Activated naive CD8-positive, alpha-beta T cell (primary cell): ENCODE measurements at regions not wholly inside any gene's neighbourhood (a gene's known extent, or its start where the extent isn't known, plus 50 kb on each side); places are given as distances from the start of the nearest gene placed in this dataset.

Source experiments
- H3K27ac Mint-ChIP-seq: one replicate; pipeline ENCODE4 v1.8.0; 2021; ENCODE audit warnings: mixed read lengths
- H3K27me3 Mint-ChIP-seq: one replicate; pipeline ENCODE4 v1.8.0; 2021; ENCODE audit warnings: mixed read lengths
- H3K36me3 Mint-ChIP-seq: one replicate; pipeline ENCODE4 v1.8.0; 2021; ENCODE audit warnings: mixed read lengths
- H3K4me1 Mint-ChIP-seq: one replicate; pipeline ENCODE4 v1.8.0; 2021; ENCODE audit warnings: low read depth, mixed read lengths
- H3K4me3 Mint-ChIP-seq: one replicate; pipeline ENCODE4 v1.8.0; 2021; ENCODE audit warnings: mild to moderate bottlenecking, mixed read lengths
- H3K9me3 Mint-ChIP-seq: one replicate; pipeline ENCODE4 v1.8.0; 2021; ENCODE audit warnings: low read depth, mixed read lengths

- H3K9me3 Mint-ChIP-seq: no peaks in the 10 kb centered on the region
- H3K27ac Mint-ChIP-seq: no peak overlapping the region
- H3K36me3 Mint-ChIP-seq: no peaks in the 10 kb centered on the region
- no peak overlapping the region for H3K4me3 Mint-ChIP-seq
- H3K4me1 Mint-ChIP-seq: no peaks in the 10 kb centered on the region
- H3K27me3 Mint-ChIP-seq: peaks cover 3% of the 10 kb centered on the region
Measured at GRCh38 chr10:123559823-123560092, 106.4 kb upstream of the GPR26 start.

- Mint-ChIP-seq H3K27me3 (peaks cover 3% of the 10 kb centered on the region), H3K4me3 (no peak overlapping the region), H3K27ac (no peak overlapping the region), H3K9me3 (no peaks in the 10 kb centered on the region), H3K4me1 (no peaks in the 10 kb centered on the region), H3K36me3 (no peaks in the 10 kb centered on the region)
Measured at GRCh38 chr10:123560301-123561140, 105.6 kb upstream of the GPR26 start.

- H3K36me3 Mint-ChIP-seq: no peaks in the 10 kb centered on the region
Measured at GRCh38 chr10:123561141-123561440, 105.1 kb upstream of the GPR26 start.

GRCh38 chr10:123562387-123562786 lies 103.8 kb upstream of the GPR26 start:
- H3K27me3 Mint-ChIP-seq: peaks cover 4% of the 10 kb centered on the region
- H3K36me3 Mint-ChIP-seq: no peaks in the 10 kb centered on the region
- no peaks in the 10 kb centered on the region for H3K4me1 Mint-ChIP-seq
- H3K27ac Mint-ChIP-seq: no peak overlapping the region
- no peak overlapping the region for H3K4me3 Mint-ChIP-seq
- H3K9me3 Mint-ChIP-seq: no peaks in the 10 kb centered on the region

More at GRCh38 chr10:123561141-123561440, 105.1 kb upstream of the GPR26 start:
- Mint-ChIP-seq H3K9me3 (no peaks in the 10 kb centered on the region), H3K4me1 (no peaks in the 10 kb centered on the region), H3K4me3 (no peak overlapping the region), H3K27ac (no peak overlapping the region), H3K27me3 (peaks cover 3% of the 10 kb centered on the region)

- H3K36me3 Mint-ChIP-seq: no peaks in the 10 kb centered on the region
- no peaks in the 10 kb centered on the region for H3K9me3 Mint-ChIP-seq
- H3K27ac Mint-ChIP-seq: no peak overlapping the region
- H3K4me3 Mint-ChIP-seq: no peak overlapping the region
- peaks cover 5% of the 10 kb centered on the region for H3K27me3 Mint-ChIP-seq
- H3K4me1 Mint-ChIP-seq: no peaks in the 10 kb centered on the region
Measured at GRCh38 chr10:123562811-123563580, 103.2 kb upstream of the GPR26 start.

- no peaks in the 10 kb centered on the region for H3K36me3 Mint-ChIP-seq
- no peak overlapping the region for H3K4me3 Mint-ChIP-seq
- H3K27me3 Mint-ChIP-seq: peaks cover 10% of the 10 kb centered on the region
- H3K4me1 Mint-ChIP-seq: no peaks in the 10 kb centered on the region
- no peak overlapping the region for H3K27ac Mint-ChIP-seq
- no peaks in the 10 kb centered on the region for H3K9me3 Mint-ChIP-seq
Measured at GRCh38 chr10:123563581-123563855, 102.6 kb upstream of the GPR26 start.

- H3K36me3 Mint-ChIP-seq: no peaks in the 10 kb centered on the region
- H3K27me3 Mint-ChIP-seq: peaks cover 10% of the 10 kb centered on the region
- H3K4me3 Mint-ChIP-seq: no peak overlapping the region
- no peak overlapping the region for H3K27ac Mint-ChIP-seq
- no peaks in the 10 kb centered on the region for H3K4me1 Mint-ChIP-seq
- H3K9me3 Mint-ChIP-seq: no peaks in the 10 kb centered on the region
Measured at GRCh38 chr10:123563994-123564393, 102.2 kb upstream of the GPR26 start.

- Mint-ChIP-seq H3K27me3 (peaks cover 10% of the 10 kb centered on the region), H3K4me1 (no peaks in the 10 kb centered on the region), H3K4me3 (no peak overlapping the region)
Measured at GRCh38 chr10:123564631-123565030, 101.5 kb upstream of the GPR26 start.

GRCh38 chr10:123565691-123566660 lies 100.2 kb upstream of the GPR26 start:
- Mint-ChIP-seq H3K9me3 (no peaks in the 10 kb centered on the region), H3K27me3 (peaks cover 10% of the 10 kb centered on the region), H3K36me3 (no peaks in the 10 kb centered on the region), H3K4me3 (no peak overlapping the region), H3K4me1 (no peaks in the 10 kb centered on the region), H3K27ac (no peak overlapping the region)

More at GRCh38 chr10:123564631-123565030, 101.5 kb upstream of the GPR26 start:
- H3K36me3 Mint-ChIP-seq: no peaks in the 10 kb centered on the region
- no peaks in the 10 kb centered on the region for H3K9me3 Mint-ChIP-seq
- no peak overlapping the region for H3K27ac Mint-ChIP-seq

GRCh38 chr10:123567984-123568739 lies 98.0 kb upstream of the GPR26 start:
- Mint-ChIP-seq H3K4me3 (no peak overlapping the region), H3K27ac (no peak overlapping the region), H3K4me1 (no peaks in the 10 kb centered on the region), H3K36me3 (no peaks in the 10 kb centered on the region), H3K27me3 (peaks cover 15% of the 10 kb centered on the region), H3K9me3 (no peaks in the 10 kb centered on the region)

GRCh38 chr10:123568751-123569150 lies 97.4 kb upstream of the GPR26 start:
- Mint-ChIP-seq H3K9me3 (no peaks in the 10 kb centered on the region), H3K27ac (no peak overlapping the region), H3K4me1 (no peaks in the 10 kb centered on the region), H3K4me3 (no peak overlapping the region), H3K27me3 (peaks cover 15% of the 10 kb centered on the region), H3K36me3 (no peaks in the 10 kb centered on the region)

GRCh38 chr10:123569436-123570035 lies 96.6 kb upstream of the GPR26 start:
- Mint-ChIP-seq H3K4me1 (no peaks in the 10 kb centered on the region), H3K36me3 (no peaks in the 10 kb centered on the region), H3K4me3 (no peak overlapping the region), H3K27me3 (peaks cover 15% of the 10 kb centered on the region), H3K27ac (no peak overlapping the region), H3K9me3 (no peaks in the 10 kb centered on the region)

- Mint-ChIP-seq H3K4me1 (no peaks in the 10 kb centered on the region), H3K27ac (no peak overlapping the region), H3K27me3 (peaks cover 15% of the 10 kb centered on the region), H3K36me3 (no peaks in the 10 kb centered on the region), H3K4me3 (no peak overlapping the region), H3K9me3 (no peaks in the 10 kb centered on the region)
Measured at GRCh38 chr10:123570051-123570897, 95.9 kb upstream of the GPR26 start.
